Brain microvascular endothelial cell (primary cell): ENCODE measurements at regions not wholly inside any gene's neighbourhood (a gene's known extent, or its start where the extent isn't known, plus 50 kb on each side); places are given as distances from the start of the nearest gene placed in this dataset.

Source experiments
- DNase-seq: peaks from one replicate; pipeline ENCODE4 v3.0.0-alpha.2; 2020
- H3K27ac ChIP-seq: fragments of 250-450 bp; sonication (Bioruptor Pico); 2 replicates; pipeline ENCODE4 v1.5.1; 2020; ENCODE audit warnings: mild to moderate bottlenecking, moderate library complexity
- H3K27me3 ChIP-seq: fragments of 250-450 bp; sonication (Bioruptor Pico); replicated peaks from 2 replicates; pipeline ENCODE4 v1.5.1; 2020; ENCODE audit warnings: mild to moderate bottlenecking
- H3K36me3 ChIP-seq: fragments of 250-450 bp; sonication (Bioruptor Pico); replicated peaks from 2 replicates; pipeline ENCODE4 v1.5.1; 2020; ENCODE audit warnings: mild to moderate bottlenecking
- H3K4me3 ChIP-seq: 2 replicates; pipeline ENCODE4 v1.5.1; 2011; ENCODE audit warnings: low read depth, mild to moderate bottlenecking, control low read depth, low read length, moderate library complexity
- in situ Hi-C: cut with HindIII; loops from 2 replicates; pipeline ENCODE4 v1.10.0; 2017; ENCODE audit warnings: low sequenced_read_pairs, low pct_ligation_motif_present
- TF ChIP-seq, protein P1 (sequence below): IDR thresholded peaks from 2 replicates; pipeline ENCODE4 v1.5.1; 2011; ENCODE audit warnings: low read depth, mild to moderate bottlenecking, moderate library complexity, low read length, control low read depth, inconsistent platforms; ENCODE audit errors: missing control alignments

DNA sequence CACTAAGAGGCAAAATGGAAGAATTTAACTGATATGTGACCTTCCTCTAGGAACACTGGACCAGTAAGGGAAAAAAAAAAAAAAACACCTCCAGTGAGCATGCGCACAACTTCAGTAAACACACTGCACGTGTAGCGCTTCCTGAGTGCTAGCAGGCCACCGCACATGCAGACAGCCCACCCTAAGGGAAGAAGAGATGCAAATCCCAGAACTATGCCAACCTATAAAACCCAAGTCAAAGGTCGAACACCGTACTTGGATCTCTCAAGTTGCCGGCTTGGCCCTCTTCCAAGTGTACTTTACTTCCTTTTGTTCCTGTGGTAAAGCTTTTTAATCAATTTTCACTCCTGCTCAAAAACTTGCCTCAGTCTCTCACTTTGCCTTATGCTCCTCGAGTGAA lies 64.5 kb upstream of the CADPS start:
- Histone ChIP-seq H3K4me3 (no peak overlapping the region), H3K36me3 (no peaks in the 10 kb centered on the region), H3K27ac (no peak overlapping the region), H3K27me3 (no peaks in the 10 kb centered on the region)
- in situ Hi-C loops = no loop called here
- TF ChIP-seq, protein P1, sequence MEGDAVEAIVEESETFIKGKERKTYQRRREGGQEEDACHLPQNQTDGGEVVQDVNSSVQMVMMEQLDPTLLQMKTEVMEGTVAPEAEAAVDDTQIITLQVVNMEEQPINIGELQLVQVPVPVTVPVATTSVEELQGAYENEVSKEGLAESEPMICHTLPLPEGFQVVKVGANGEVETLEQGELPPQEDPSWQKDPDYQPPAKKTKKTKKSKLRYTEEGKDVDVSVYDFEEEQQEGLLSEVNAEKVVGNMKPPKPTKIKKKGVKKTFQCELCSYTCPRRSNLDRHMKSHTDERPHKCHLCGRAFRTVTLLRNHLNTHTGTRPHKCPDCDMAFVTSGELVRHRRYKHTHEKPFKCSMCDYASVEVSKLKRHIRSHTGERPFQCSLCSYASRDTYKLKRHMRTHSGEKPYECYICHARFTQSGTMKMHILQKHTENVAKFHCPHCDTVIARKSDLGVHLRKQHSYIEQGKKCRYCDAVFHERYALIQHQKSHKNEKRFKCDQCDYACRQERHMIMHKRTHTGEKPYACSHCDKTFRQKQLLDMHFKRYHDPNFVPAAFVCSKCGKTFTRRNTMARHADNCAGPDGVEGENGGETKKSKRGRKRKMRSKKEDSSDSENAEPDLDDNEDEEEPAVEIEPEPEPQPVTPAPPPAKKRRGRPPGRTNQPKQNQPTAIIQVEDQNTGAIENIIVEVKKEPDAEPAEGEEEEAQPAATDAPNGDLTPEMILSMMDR = no peak
- no peak for DNase-seq

DNA sequence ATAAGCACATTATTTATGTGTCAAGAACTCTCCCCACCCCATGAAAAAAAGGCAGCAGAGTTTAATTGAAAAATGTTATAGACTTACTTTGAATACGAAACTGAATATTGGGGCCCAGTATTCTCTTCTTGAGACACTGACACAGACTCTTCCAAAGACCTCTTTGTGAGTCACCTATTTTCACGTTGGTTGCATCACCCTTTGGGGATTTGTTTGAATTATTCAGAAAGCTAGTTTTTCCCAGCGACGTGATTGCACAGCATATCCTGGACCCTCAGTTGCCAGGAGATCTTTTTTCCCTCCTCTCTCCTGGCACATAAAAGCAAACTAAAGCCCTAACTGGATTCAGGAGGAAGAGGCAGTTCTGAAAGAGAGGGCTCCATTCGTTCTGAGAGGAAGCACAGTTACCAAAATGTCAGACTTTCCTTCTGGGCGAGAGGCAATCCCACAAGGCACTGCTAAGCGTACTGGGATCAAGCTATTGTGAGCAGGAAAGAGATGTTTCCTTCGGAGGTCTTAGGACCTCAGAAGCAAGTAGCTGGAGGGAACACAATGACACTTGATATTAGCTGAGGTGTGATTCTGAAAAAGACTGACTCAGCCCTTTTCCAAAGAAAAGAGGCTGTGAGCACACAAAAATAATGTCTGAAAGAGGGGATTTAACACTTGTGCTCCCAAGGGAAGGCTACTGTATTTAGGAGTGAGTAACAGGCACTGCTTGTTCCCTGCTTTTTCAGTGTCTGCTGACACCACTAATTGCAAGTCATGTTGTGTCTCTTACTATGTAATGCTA lies 65.8 kb upstream of the CADPS start:
- Histone ChIP-seq H3K27me3 (no peaks in the 10 kb centered on the region), H3K27ac (no peak overlapping the region), H3K36me3 (no peaks in the 10 kb centered on the region), H3K4me3 (no peak overlapping the region)
- in situ Hi-C loops = no loop called here
- DNase-seq = no peak
- TF ChIP-seq, protein P1 = no peak

DNA sequence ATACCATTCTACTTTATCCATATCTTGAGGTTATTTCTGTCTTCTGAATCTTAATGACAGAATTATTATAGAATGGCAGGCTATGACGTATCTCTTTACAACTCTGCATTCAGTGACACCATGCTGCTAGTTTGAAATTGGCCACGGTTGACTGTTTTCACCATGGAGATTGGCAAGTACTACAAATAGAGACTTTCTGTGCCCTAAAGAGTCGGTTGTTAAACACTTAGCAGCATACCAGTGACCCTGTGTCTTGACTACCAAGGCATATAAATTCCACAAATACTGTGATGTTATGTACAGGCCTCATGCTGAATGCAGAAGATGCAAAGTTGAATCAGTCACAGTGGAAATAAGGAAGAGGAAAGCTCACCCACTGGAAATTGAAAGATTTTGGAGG lies 67.0 kb upstream of the CADPS start:
- Histone ChIP-seq H3K36me3 (no peaks in the 10 kb centered on the region), H3K4me3 (no peak overlapping the region), H3K27ac (no peak overlapping the region), H3K27me3 (no peaks in the 10 kb centered on the region)
- TF ChIP-seq, protein P1 = no peak
- DNase-seq = no peak
- in situ Hi-C loops = no loop called here

DNA sequence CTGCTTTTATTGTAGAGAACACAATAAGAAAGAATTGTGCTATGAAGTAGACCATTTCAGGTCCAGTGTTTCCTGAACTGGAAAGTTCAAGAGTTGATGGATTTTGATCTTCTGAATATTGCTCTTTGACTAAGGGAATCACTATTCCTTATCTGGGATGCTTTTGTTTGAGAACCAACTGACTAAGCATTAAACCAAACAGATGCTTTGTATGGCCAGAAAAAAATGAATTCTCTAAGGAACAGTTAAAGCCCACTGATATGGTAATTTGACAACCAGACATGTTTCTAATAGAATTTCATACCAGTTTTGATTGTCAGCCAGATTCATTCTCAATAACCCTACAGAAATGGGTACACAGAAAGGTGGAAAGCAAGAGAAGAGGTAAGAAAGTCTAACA lies 67.5 kb upstream of the CADPS start:
- DNase-seq = no peak
- no peaks in the 10 kb centered on the region for H3K36me3 ChIP-seq
- TF ChIP-seq, protein P1 = no peak
- in situ Hi-C loops = no loop called here
- H3K27me3 ChIP-seq = no peaks in the 10 kb centered on the region
- H3K27ac ChIP-seq = no peak overlapping the region
- H3K4me3 ChIP-seq = no peak overlapping the region

DNA sequence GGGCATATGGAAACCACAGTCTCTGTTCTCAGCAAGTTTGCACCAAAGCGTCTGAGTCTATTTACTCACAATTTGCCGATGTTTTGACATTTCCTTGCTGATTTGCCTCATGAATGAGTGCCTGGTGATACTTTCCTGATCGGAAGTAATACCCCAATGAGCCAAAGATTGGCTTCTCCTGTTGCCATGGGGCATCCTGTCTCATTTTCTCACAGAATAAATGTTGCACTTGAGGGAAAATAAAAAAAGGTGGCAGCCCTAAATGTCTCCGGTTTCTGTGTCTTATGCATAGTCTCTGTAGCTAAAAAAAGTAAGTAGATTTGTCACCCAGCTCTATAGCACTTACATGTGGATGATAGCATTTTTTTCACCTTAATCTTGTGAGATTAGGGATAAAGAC lies 73.7 kb upstream of the CADPS start:
- no peaks in the 10 kb centered on the region for H3K36me3 ChIP-seq
- in situ Hi-C loops = no loop called here
- H3K4me3 ChIP-seq = no peak overlapping the region
- no peak overlapping the region for H3K27ac ChIP-seq
- TF ChIP-seq, protein P1 = no peak
- no peaks in the 10 kb centered on the region for H3K27me3 ChIP-seq
- DNase-seq = no peak

DNA sequence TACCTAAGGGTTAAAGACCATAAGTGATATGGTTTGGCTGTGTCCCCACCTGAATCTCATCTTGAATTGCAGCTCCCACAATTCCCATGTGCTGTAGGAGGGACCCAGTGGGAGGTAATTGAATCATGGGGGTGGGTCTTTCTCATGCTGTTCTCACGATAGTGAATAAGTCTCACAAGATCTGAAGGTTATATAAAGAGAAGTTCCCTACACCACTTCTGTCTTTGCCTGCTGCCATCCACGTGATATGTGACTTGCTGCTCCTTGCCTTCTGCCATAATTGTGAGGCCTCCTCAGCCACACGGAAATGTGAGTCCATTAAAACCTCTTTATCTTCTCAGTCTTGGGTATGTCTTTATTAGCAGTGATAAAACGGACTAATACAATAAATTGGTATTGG lies 75.0 kb upstream of the CADPS start:
- Histone ChIP-seq H3K36me3 (no peaks in the 10 kb centered on the region), H3K4me3 (no peak overlapping the region), H3K27me3 (no peaks in the 10 kb centered on the region), H3K27ac (no peak overlapping the region)
- no peak for DNase-seq
- in situ Hi-C loops = no loop called here
- TF ChIP-seq, protein P1 = no peak
